Peyer's patch (tissue), 4 donors: ENCODE measurements at regions not wholly inside any gene's neighbourhood (a gene's known extent, or its start where the extent isn't known, plus 50 kb on each side); places are given as distances from the start of the nearest gene placed in this dataset.

Source experiments
- CTCF ChIP-seq, 6 experiments: fragments of 450-650 bp in 4 of 6; fragments of 200-600 bp in 2 of 6; sonication (generic) in 1 of 6; IDR thresholded peaks; one replicate each; pipeline ENCODE4 v1.5.1; 2017 to 2019; ENCODE audit warnings: antibody characterized with exemption in 6 of 6, mild to moderate bottlenecking in 3 of 6, moderate library complexity in 1 of 6
- POLR2A ChIP-seq, 2 donors: fragments of 450-650 bp; IDR thresholded peaks; one replicate each; pipeline ENCODE4 v1.5.1; 2017; ENCODE audit warnings: antibody characterized with exemption in 2 of 2, mild to moderate bottlenecking in 2 of 2, moderate library complexity in 2 of 2

DNA sequence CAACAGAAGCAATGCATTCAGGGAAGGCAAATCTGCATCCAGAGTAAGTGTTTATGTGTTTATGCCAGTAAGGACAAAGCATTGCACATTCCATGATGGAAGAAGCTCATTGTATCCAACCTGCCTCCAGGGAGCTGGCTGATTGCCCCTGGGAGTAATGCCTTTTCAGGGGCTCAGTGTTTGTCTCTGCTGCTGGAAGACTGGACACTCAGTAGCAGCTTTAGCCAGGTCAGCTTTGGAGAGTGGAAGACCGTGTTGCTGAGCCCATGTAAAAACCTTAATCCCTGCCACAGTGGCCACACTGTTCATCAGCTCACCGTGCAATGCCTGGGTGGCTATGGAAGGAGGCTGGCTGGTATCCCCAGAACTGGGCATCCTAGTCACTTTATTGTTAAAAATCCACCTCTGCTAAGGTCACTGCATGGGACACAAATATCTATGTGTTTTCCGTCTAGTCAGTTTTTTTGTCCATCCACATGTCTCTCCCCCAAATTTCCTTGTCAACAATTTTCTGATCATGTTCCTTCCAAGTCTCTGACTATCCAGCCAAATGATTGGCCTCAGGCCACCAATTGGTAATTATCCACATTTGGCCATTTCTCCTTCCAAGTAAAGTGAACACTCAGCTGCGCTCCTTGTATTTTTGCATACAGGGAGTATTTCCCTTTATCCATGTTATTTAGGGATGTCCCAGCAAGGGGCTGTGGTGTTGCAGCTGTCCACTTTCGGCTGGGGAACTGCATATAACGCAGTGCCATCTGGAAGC lies 2044.5 kb upstream of the AGA start:
- TF ChIP-seq CTCF (IDR thresholded peaks at IDR 0.05) (no peak), POLR2A (IDR thresholded peaks at IDR 0.05) (no peak)
